Caco-2 (cell line): ENCODE measurements at regions not wholly inside any gene's neighbourhood (a gene's known extent, or its start where the extent isn't known, plus 50 kb on each side); places are given as distances from the start of the nearest gene placed in this dataset.

Experiments used
- BruUV-seq: library from RNA; stranded (reverse); fragments of 400-500 nt; replicated peaks from 2 replicates; lab custom pipeline; 2021; lab: Mats Ljungman, UMichigan
- CTCF ChIA-PET: fragments of 300-600 bp; sonication (Branson Sonifier 250); formaldehyde crosslinking; loops from one replicate; lab custom pipeline; 2022; ENCODE audit warnings: antibody characterized with exemption; lab: Charles Lee
- POLR2A ChIA-PET: fragments of 300-600 bp; sonication (Branson Sonifier 250); formaldehyde crosslinking; loops from one replicate; lab custom pipeline; 2022; ENCODE audit warnings: antibody characterized with exemption; lab: Charles Lee
- DNase-seq, 2 experiments: peaks; one replicate each; pipeline versions ENCODE4 v3.0.0 to v3.0.0-alpha.2; 2020 to 2022
- H3K27me3 ChIP-seq: replicated peaks from 2 replicates; pipeline ENCODE4 v1.6.0; 2011; ENCODE audit warnings: low read length; ENCODE audit not compliant: control insufficient read depth, insufficient read depth
- H3K36me3 ChIP-seq: 2 replicates; pipeline ENCODE4 v1.5.1; 2011; ENCODE audit warnings: low read length; ENCODE audit not compliant: control insufficient read depth, insufficient read depth
- H3K4me1 ChIP-seq: fragments of 250-450 bp; sonication (Bioruptor Pico); 2 replicates; pipeline ENCODE4 v1.5.1; 2020; ENCODE audit warnings: mild to moderate bottlenecking
- H3K4me3 ChIP-seq: 2 replicates; pipeline ENCODE4 v1.5.1; 2011; ENCODE audit warnings: low read depth, mild to moderate bottlenecking, control low read depth, low read length
- H3K9me3 ChIP-seq: fragments of 250-450 bp; sonication (Bioruptor Pico); 2 replicates; pipeline ENCODE4 v1.5.1; 2020; ENCODE audit warnings: mild to moderate bottlenecking, moderate library complexity
- H3K27ac Mint-ChIP-seq: one replicate; pipeline ENCODE4 v1.8.0; 2022; ENCODE audit warnings: mixed read lengths; ENCODE audit not compliant: unreplicated experiment
- H3K27me3 Mint-ChIP-seq: one replicate; pipeline ENCODE4 v1.8.0; 2022; ENCODE audit warnings: mixed read lengths; ENCODE audit not compliant: insufficient read depth, unreplicated experiment
- H3K36me3 Mint-ChIP-seq: one replicate; pipeline ENCODE4 v1.8.0; 2022; ENCODE audit warnings: mild to moderate bottlenecking, mixed read lengths; ENCODE audit not compliant: insufficient read depth, unreplicated experiment
- H3K4me1 Mint-ChIP-seq: one replicate; pipeline ENCODE4 v1.8.0; 2022; ENCODE audit warnings: low read depth, mixed read lengths; ENCODE audit not compliant: unreplicated experiment
- H3K4me3 Mint-ChIP-seq: one replicate; pipeline ENCODE4 v1.8.0; 2022; ENCODE audit warnings: mild to moderate bottlenecking, moderate library complexity, mixed read lengths; ENCODE audit not compliant: unreplicated experiment
- H3K9me3 Mint-ChIP-seq: one replicate; pipeline ENCODE4 v1.8.0; 2022; ENCODE audit warnings: mixed read lengths; ENCODE audit not compliant: unreplicated experiment
- CTCF ChIP-seq, 2 experiments: fragments of 200-600 bp in 1 of 2; IDR thresholded peaks; 1 replicate in 1 of 2; 2 replicates in 1 of 2; pipeline versions ENCODE4 v1.5.1 to v1.8.0; 2011 to 2022; ENCODE audit warnings: antibody characterized with exemption in 1 of 2, control low read depth in 1 of 2, inconsistent platforms in 1 of 2, low read depth in 1 of 2, low read length in 1 of 2, mild to moderate bottlenecking in 1 of 2, moderate library complexity in 1 of 2; ENCODE audit not compliant: insufficient read depth in 1 of 2, severe bottlenecking in 1 of 2, unreplicated experiment in 1 of 2
- intact Hi-C: fragments of 100-400 bp; cut with micrococcal nuclease; formaldehyde crosslinking; loops from one replicate; pipeline ENCODE4 v1.10.0; 2022; ENCODE audit not compliant: unreplicated experiment

DNA sequence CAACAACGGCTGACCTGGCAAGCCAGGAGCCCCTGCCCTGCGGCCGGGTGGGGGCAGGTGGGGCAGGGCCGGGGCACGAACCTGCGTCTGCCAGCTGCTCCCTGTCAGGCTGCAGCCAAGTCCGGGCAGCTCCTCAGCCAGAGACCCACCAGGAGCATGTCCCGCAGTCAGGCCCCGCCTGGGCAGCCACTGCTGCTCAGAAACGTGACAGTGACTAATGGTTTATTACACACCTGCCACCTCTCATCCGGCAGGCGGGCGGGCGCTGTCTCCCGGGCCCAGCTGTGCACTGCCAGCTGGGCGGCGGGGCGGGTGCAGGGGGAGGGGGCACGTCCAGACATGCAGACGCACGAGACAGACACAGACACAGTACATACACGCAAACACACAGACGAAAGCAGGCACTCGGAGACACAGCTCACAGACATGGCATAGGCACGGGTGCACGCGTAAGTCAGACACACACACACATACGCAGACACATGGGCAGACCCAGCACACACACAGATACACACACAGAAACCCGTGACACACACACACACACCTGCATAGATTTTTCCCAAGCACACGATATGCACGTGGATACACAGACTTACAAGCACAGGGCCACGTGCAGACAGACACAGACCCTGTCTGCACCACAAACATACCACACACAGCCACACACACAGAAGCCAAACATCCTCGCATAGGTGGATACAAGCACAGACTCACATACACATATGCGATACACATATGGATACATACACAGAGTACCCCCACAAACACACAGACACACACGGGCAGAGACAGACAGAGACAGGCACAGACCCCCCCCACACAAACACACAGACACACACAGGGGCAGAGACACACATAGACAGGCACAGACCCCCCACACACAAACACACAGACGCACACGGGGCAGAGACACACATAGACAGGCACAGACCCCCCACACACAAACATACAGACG lies 248.3 kb upstream of the CIBAR2 start:
- DNase-seq: no peak
- Histone ChIP-seq H3K9me3 (peaks cover 3% of the 10 kb centered on the region; the same call in 1 of the 2 replicates), H3K27me3 (no peaks in the 10 kb centered on the region), H3K4me3 (no peak overlapping the region), H3K4me1 (peaks cover 34% of the 10 kb centered on the region), H3K36me3 (no peaks in the 10 kb centered on the region)
- POLR2A ChIA-PET: no interaction called here
- Mint-ChIP-seq H3K9me3 (no peaks in the 10 kb centered on the region), H3K36me3 (no peaks in the 10 kb centered on the region), H3K4me1 (peaks cover 9% of the 10 kb centered on the region), H3K27ac (peak overlapping the region; percentile 2), H3K4me3 (no peak overlapping the region), H3K27me3 (no peaks in the 10 kb centered on the region)
- no peak for TF ChIP-seq CTCF (IDR thresholded peaks at IDR 0.05; ENCODE audit: insufficient read depth in 1 of 2, low read depth in 1 of 2, low read length in 1 of 2, severe bottlenecking in 1 of 2, unreplicated experiment in 1 of 2)
- CTCF ChIA-PET: no interaction called here
- intact Hi-C loops: no loop called here
- no TSS peak for BruUV-seq

DNA sequence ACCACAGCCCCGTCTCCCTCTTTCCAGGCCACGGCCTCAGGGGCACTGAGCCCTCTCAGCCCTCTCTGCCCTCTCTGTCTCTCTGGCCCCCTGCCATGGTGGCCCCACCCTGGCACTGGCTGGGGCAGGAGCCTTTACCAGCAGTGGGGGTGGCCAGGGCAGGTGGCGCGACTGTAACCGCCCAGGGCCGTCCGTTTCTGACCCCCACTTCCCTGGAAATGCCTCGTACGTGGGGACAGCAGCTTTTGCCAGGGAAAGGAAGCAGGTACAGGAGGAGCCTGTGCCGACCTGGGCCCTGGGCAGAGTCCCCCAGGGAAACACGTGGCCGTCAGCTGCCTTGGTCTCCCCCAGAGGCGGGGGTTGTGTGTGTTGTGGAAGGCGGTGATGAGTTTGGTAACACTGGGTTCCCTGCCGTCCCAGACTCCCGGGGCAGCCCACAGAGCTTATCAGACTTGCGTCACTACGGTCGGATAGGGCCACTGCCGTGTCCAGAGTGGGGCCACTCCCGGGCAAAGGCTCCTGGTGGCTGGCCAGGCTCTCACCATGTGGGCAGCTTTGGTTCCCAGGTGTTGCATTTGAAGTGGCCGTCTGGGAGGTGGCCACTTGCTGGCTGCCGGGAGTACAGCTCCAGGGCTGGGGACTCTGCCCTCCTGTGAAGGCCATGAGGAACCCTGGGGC lies 249.3 kb upstream of the CIBAR2 start:
- Mint-ChIP-seq H3K9me3 (no peaks in the 10 kb centered on the region), H3K4me3 (no peak overlapping the region), H3K27me3 (no peaks in the 10 kb centered on the region), H3K36me3 (no peaks in the 10 kb centered on the region), H3K4me1 (peaks cover 8% of the 10 kb centered on the region), H3K27ac (peak overlapping the region; percentile 2)
- H3K36me3 ChIP-seq: no peaks in the 10 kb centered on the region
- CTCF ChIA-PET: interaction anchor here (0.6 to 0.9 kb wide), 2 partner anchors 115 to 267 kb away, joined by 3 read pairs; no protein-coding TSS in a partner anchor
- no peak for DNase-seq
- peaks cover 38% of the 10 kb centered on the region for H3K4me1 ChIP-seq
- H3K4me3 ChIP-seq: no peak overlapping the region
- intact Hi-C loops: no loop called here
- POLR2A ChIA-PET: interaction anchor here (0.7 kb wide), 1 partner anchor 27 kb away, joined by 3 read pairs; no protein-coding TSS in a partner anchor
- no peaks in the 10 kb centered on the region for H3K27me3 ChIP-seq
- H3K9me3 ChIP-seq: peaks cover 3% of the 10 kb centered on the region; the same call in 1 of the 2 replicates
- BruUV-seq: no TSS peak
- no peak for TF ChIP-seq CTCF (IDR thresholded peaks at IDR 0.05; ENCODE audit: insufficient read depth in 1 of 2, low read depth in 1 of 2, low read length in 1 of 2, severe bottlenecking in 1 of 2, unreplicated experiment in 1 of 2)

GRCh38 chr16:85362443-85362842 lies 250.2 kb upstream of the CIBAR2 start:
- ChIA-PET CTCF (interaction anchor here (0.7 to 0.9 kb wide), 2 partner anchors 266 to 327 kb away, joined by 3 to 4 read pairs; no protein-coding TSS in a partner anchor), POLR2A (interaction anchor here (0.7 kb wide), 1 partner anchor 27 kb away, joined by 3 read pairs; no protein-coding TSS in a partner anchor)
- Mint-ChIP-seq H3K4me1 (peaks cover 8% of the 10 kb centered on the region), H3K27me3 (no peaks in the 10 kb centered on the region), H3K9me3 (no peaks in the 10 kb centered on the region), H3K27ac (no peak overlapping the region), H3K4me3 (no peak overlapping the region), H3K36me3 (no peaks in the 10 kb centered on the region)
- no peak for TF ChIP-seq CTCF (IDR thresholded peaks at IDR 0.05; ENCODE audit: insufficient read depth in 1 of 2, low read depth in 1 of 2, low read length in 1 of 2, severe bottlenecking in 1 of 2, unreplicated experiment in 1 of 2)
- intact Hi-C loops: no loop called here
- H3K4me1 ChIP-seq: peaks cover 38% of the 10 kb centered on the region
- H3K4me3 ChIP-seq: no peak overlapping the region
- BruUV-seq: no TSS peak
- H3K36me3 ChIP-seq: no peaks in the 10 kb centered on the region
- DNase-seq: no peak
- no peaks in the 10 kb centered on the region for H3K27me3 ChIP-seq
- H3K9me3 ChIP-seq: peaks cover 3% of the 10 kb centered on the region; the same call in 1 of the 2 replicates
